Neural cell (in vitro differentiated cells): ENCODE measurements at regions not wholly inside any gene's neighbourhood (a gene's known extent, or its start where the extent isn't known, plus 50 kb on each side); places are given as distances from the start of the nearest gene placed in this dataset.

Experiments
- H2AFZ ChIP-seq: fragments of 200-600, 300-800 bp; sonication (generic), shearing (Covaris generic); 2 replicates; pipeline ENCODE4 v1.6.0; 2014; ENCODE audit warnings: low read depth, mild to moderate bottlenecking, antibody characterized with exemption, low read length, moderate library complexity
- H3F3A ChIP-seq: fragments of 200-600 bp; shearing (Covaris generic); 2 replicates; pipeline ENCODE4 v1.6.1; 2016; ENCODE audit warnings: mild to moderate bottlenecking, moderate library complexity, mixed read lengths, antibody characterized with exemption, low read length; ENCODE audit not compliant: insufficient read depth, poor library complexity, severe bottlenecking
- H3K27ac ChIP-seq: fragments of 200-600, 300-800 bp; sonication (generic), shearing (Covaris generic); 2 replicates; pipeline ENCODE4 v1.5.1; 2014; ENCODE audit warnings: mild to moderate bottlenecking, low read length, moderate library complexity
- H3K27me3 ChIP-seq: fragments of 300-800, 200-600 bp; sonication (generic), shearing (Covaris generic); 2 replicates; pipeline ENCODE4 v1.6.0; 2014; ENCODE audit warnings: mild to moderate bottlenecking, low read depth, low read length, moderate library complexity; ENCODE audit not compliant: insufficient read depth
- H3K36me3 ChIP-seq: fragments of 300-800, 200-600 bp; sonication (generic), shearing (Covaris generic); 2 replicates; pipeline ENCODE4 v1.5.1; 2014; ENCODE audit warnings: mild to moderate bottlenecking, antibody characterized with exemption, low read length, moderate library complexity; ENCODE audit not compliant: insufficient read depth
- H3K4me2 ChIP-seq: fragments of 300-800, 200-600 bp; sonication (generic), shearing (Covaris generic); 2 replicates; pipeline ENCODE4 v1.6.0; 2014; ENCODE audit warnings: mild to moderate bottlenecking, low read length
- H3K4me3 ChIP-seq: fragments of 300-800, 200-600 bp; sonication (generic), shearing (Covaris generic); 2 replicates; pipeline ENCODE4 v1.5.1; 2014; ENCODE audit warnings: mild to moderate bottlenecking, low read length, moderate library complexity
- H3K79me2 ChIP-seq: fragments of 200-600 bp; shearing (Covaris generic); replicated peaks from 2 replicates; pipeline ENCODE4 v1.6.0; 2014; ENCODE audit warnings: mild to moderate bottlenecking, low read length, moderate library complexity; ENCODE audit not compliant: insufficient read depth
- H3K9ac ChIP-seq: fragments of 300-800, 200-600 bp; sonication (generic), shearing (Covaris generic); 2 replicates; pipeline ENCODE4 v1.6.1; 2016; ENCODE audit warnings: mild to moderate bottlenecking, low read length, mixed read lengths
- H3K9me2 ChIP-seq: fragments of 200-600 bp; shearing (Covaris generic); 2 replicates; pipeline ENCODE4 v1.6.1; 2016; ENCODE audit warnings: mild to moderate bottlenecking, low read length, mixed read lengths; ENCODE audit not compliant: insufficient read depth
- H3K9me3 ChIP-seq: fragments of 200-600, 300-800 bp; sonication (generic), shearing (Covaris generic); 2 replicates; pipeline ENCODE4 v1.6.1; 2016; ENCODE audit warnings: mild to moderate bottlenecking, mixed run types, low read length, moderate library complexity, mixed read lengths
- H4K20me1 ChIP-seq: fragments of 200-600 bp; shearing (Covaris generic); 2 replicates; pipeline ENCODE4 v1.6.1; 2016; ENCODE audit warnings: mild to moderate bottlenecking, mixed run types; ENCODE audit not compliant: insufficient read depth
- CTCF ChIP-seq: fragments of 450-650 bp; IDR thresholded peaks from 2 replicates; pipeline ENCODE4 v1.5.1; 2014; ENCODE audit warnings: antibody characterized with exemption, mild to moderate bottlenecking, moderate library complexity; ENCODE audit not compliant: poor library complexity, severe bottlenecking
- EP300 ChIP-seq: fragments of 450-650 bp; conservative IDR thresholded peaks from 2 replicates; pipeline ENCODE4 v1.6.1; 2014; ENCODE audit warnings: antibody characterized with exemption, mild to moderate bottlenecking, moderate library complexity; ENCODE audit not compliant: poor library complexity, severe bottlenecking
- EZH2 ChIP-seq: fragments of 200-600, 300-800 bp; shearing (Covaris generic), sonication (generic); IDR thresholded peaks from 2 replicates; pipeline ENCODE4 v1.6.1; 2014; ENCODE audit warnings: antibody characterized with exemption, low read length, borderline replicate concordance, mild to moderate bottlenecking; ENCODE audit not compliant: insufficient read depth, poor library complexity, severe bottlenecking
- MXI1 ChIP-seq: fragments of 450-650 bp; conservative IDR thresholded peaks from 2 replicates; pipeline ENCODE4 v1.6.1; 2014; ENCODE audit warnings: antibody characterized with exemption, mild to moderate bottlenecking; ENCODE audit not compliant: poor library complexity, severe bottlenecking
- POLR2AphosphoS5 ChIP-seq: IDR thresholded peaks from 2 replicates; pipeline ENCODE4 v1.6.1; 2012
- RAD21 ChIP-seq: fragments of 450-650 bp; conservative IDR thresholded peaks from 2 replicates; pipeline ENCODE4 v1.6.1; 2014; ENCODE audit warnings: antibody characterized with exemption, mild to moderate bottlenecking, moderate library complexity
- REST ChIP-seq: IDR thresholded peaks from 2 replicates; pipeline ENCODE4 v1.6.1; 2012; ENCODE audit warnings: borderline replicate concordance
- TAF1 ChIP-seq: IDR thresholded peaks from 2 replicates; pipeline ENCODE4 v1.6.1; 2012; ENCODE audit warnings: low read depth

- Histone ChIP-seq H4K20me1 (no peaks in the 10 kb centered on the region), H3K9me3 (no peaks in the 10 kb centered on the region), H2AFZ (no peak overlapping the region), H3K4me2 (no peak overlapping the region), H3K27me3 (no peaks in the 10 kb centered on the region), H3K27ac (no peak overlapping the region), H3K79me2 (no peaks in the 10 kb centered on the region), H3K9ac (no peak overlapping the region), H3K36me3 (no peaks in the 10 kb centered on the region), H3F3A (no peaks in the 10 kb centered on the region), H3K9me2 (no peaks in the 10 kb centered on the region), H3K4me3 (no peak overlapping the region)
- no peak for TF ChIP-seq POLR2AphosphoS5
- TF ChIP-seq CTCF, result no peak
- no peak for TF ChIP-seq EP300
- TF ChIP-seq EZH2, result no peak
- TF ChIP-seq RAD21, result no peak
- TF ChIP-seq REST, result no peak
Observed at GRCh38 chr6:67883500-67884366, 751.3 kb upstream of the ADGRB3 start.

- no peaks in the 10 kb centered on the region for H4K20me1 ChIP-seq
- no peaks in the 10 kb centered on the region for H3K9me2 ChIP-seq
- H3K9me3 ChIP-seq, result no peaks in the 10 kb centered on the region
- H2AFZ ChIP-seq, result no peak overlapping the region
- H3F3A ChIP-seq, result no peaks in the 10 kb centered on the region
- TF ChIP-seq POLR2AphosphoS5 (no peak), RAD21 (no peak), EZH2 (no peak), EP300 (no peak), MXI1 (no peak), CTCF (no peak), TAF1 (no peak)
- H3K27ac ChIP-seq, result no peak overlapping the region
- no peak overlapping the region for H3K9ac ChIP-seq
- H3K4me3 ChIP-seq, result no peak overlapping the region
- H3K4me2 ChIP-seq, result no peak overlapping the region
- H3K27me3 ChIP-seq, result no peaks in the 10 kb centered on the region
- H3K79me2 ChIP-seq, result no peaks in the 10 kb centered on the region
- H3K36me3 ChIP-seq, result no peaks in the 10 kb centered on the region
Observed at GRCh38 chr6:67882436-67883311, 752.4 kb upstream of the ADGRB3 start.
